Heart left ventricle (tissue), 13 donors: ENCODE measurements at regions not wholly inside any gene's neighbourhood (a gene's known extent, or its start where the extent isn't known, plus 50 kb on each side); places are given as distances from the start of the nearest gene placed in this dataset.

ENCODE experiments used
- CTCF ChIP-seq, 12 donors: fragments of 200-600 bp; sonication (generic) in 4 of 12; IDR thresholded peaks; one replicate each; pipeline versions ENCODE4 v1.5.0 to v1.8.0; 2018 to 2022; ENCODE audit warnings: antibody characterized with exemption in 12 of 12, mild to moderate bottlenecking in 5 of 12
- POLR2A ChIP-seq, 2 donors: fragments of 450-650 bp; IDR thresholded peaks; one replicate each; pipeline ENCODE4 v1.6.1; 2017; ENCODE audit warnings: antibody characterized with exemption in 2 of 2, mild to moderate bottlenecking in 2 of 2, moderate library complexity in 2 of 2
- donor health status: ischemic (EF 13 %, LVEDD 7.1; RV severe dilation, severe dysfunction).
- donor health status: DM: no; HTN: yes; CAD: no.
- donor health status: DM: no; HTN: no; CAD: no.
- donor health status: ischemic (EF 25% LVEDD 6.9; RV normal size, moderate dysfunction).
- donor health status: ischemic (EF 25% LVEDD 5.7; RV mildly dilated, moderate dysfunction).
- donor health status: ischemic (EF 35%, LVEDD 5.7; RV mildly dilated, moderate dysfunction).
- donor health status: nonischemic (EF 11% LVEDD 7.7; RV severe dilation, severe dysfunction).
- donor health status: DM: yes; HTN: yes; CAD: no.
- donor health status: PGD.
- donor health status: ischemic (EF 29% LVEDD 5.4; RV normal size, mild dysfunction).
- donor health status: nonischemic (EF 23%, LVEDD 6.1; RV moderate dilation, normal function).

GRCh38 chr9:110059461-110059860 lies 148.5 kb downstream of the C9orf152 start:
- TF ChIP-seq CTCF (IDR thresholded peaks at IDR 0.05), result no peak
- no peak for TF ChIP-seq POLR2A (IDR thresholded peaks at IDR 0.05)
